ENCODE measurements at regions not wholly inside any gene's neighbourhood (a gene's known extent, or its start where the extent isn't known, plus 50 kb on each side); places are given as distances from the start of the nearest gene placed in this dataset.

DNA sequence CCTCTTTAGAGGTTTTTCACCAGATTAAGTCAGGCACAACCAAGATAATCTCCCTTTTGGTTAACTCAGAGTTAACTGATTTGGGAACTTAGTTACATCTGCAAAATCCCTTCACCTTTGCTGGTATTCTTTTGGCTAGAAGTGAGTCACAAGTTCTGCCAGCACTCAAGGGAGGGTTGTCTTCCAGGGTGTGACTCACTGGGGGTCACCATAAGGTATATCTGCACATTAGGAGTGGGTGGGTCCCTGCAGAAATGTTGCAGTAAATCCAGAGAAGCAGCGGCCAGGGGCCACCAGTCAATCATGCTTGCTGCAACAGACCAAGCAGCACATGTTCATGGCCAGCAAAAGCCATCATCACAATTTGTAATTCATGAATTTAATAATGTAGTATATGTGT, 59.8 kb upstream of the MAML3 start:
- DNase-seq (ENCODE audit: low spot score): no peak

DNA sequence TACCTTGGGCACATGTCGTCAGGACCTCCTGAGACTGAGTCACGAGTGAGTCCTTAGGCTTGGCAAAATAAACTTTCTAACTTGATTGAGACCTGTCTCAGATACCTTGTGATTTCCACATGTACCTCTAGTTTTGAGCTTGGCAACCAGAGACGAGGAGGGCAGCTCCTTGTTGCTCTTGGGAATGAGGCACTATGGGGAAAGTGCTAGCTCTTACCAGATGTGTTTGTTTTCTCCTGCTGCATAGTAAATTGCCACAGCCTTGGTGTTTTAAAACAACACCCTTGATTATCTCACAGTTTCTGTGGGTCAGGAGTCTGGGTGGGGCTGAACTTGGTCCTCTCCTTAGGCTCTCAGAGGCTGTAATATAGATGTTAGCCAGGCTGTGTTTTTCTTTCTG, 59.1 kb upstream of the MAML3 start:
- no peak for DNase-seq (ENCODE audit: low spot score)

DNA sequence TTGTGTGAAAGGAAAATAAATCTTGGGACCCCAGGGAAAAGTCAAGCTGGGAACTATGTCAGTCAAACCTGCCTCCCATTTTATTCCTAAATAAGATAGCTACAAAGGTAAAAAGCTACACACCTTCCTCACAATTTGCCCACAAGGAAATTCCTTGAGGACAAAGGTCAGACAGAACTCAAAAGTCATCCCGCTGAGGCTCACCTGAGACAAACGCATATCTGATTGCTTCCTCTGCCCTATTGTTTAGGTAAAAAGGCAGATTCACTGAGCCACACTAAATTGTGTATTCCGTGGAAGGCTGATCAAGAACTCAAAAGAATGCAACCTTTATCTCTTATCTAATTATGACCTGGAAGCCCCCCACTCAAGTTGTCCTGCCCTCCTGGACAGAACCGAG, 58.7 kb upstream of the MAML3 start:
- DNase-seq (ENCODE audit: low spot score): no peak

DNA sequence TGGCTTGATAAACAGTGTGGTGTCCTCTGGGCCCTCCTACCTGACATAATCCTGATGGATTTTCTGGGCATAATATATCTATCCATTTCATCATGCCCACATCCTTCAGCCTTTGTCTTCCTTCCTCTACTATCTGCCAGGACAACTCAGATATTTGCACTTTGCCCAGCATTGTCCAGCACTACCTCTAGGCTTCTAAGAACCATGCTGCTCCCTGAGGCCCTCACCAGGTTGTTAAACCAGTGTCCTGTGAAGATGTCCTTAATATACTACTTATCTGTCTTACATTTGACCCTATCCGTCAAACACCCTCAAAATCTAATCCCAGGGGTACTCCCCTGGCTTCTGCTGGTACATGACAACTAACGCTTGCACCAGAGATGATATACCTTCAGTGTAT, 58.2 kb upstream of the MAML3 start:
- DNase-seq (ENCODE audit: low spot score): no peak

DNA sequence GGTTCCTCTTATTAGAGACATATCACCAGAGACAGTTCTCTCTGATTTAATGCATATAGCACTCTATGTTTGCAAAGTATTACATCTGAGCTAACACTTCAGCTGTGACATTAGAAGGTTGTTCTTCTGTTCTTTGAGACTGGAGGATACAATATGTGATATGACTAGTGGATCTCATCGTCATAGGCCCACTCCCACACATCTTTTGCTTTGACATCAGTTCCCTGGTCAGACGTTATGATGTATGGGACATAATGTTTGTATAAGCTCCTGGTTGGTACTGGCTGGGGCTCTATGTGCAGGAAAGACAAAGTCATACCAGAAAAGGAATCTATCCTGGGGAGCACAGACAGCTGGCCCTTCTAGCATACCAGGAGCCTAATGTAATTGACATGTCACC, 57.7 kb upstream of the MAML3 start:
- DNase-seq (ENCODE audit: low spot score): no peak

DNA sequence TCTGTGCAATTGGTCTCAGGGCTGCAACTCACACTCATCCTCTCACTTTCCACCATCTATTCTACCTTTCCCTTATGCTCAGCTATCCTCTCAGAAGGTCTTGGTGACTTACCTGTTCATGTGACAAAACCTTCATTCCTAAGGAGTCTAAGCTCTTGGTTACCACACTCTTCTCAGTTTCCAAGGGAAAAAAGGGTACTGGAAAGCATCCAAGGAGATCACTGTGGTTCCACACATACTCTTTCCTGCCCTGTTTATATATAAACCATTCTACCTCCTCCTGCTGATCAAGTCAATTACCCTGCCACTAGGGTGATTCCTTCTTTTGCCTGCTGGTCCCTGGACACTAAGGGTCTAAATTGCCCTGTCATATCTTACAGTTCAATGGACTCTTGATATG, 57.2 kb upstream of the MAML3 start:
- no peak for DNase-seq (ENCODE audit: low spot score)

DNA sequence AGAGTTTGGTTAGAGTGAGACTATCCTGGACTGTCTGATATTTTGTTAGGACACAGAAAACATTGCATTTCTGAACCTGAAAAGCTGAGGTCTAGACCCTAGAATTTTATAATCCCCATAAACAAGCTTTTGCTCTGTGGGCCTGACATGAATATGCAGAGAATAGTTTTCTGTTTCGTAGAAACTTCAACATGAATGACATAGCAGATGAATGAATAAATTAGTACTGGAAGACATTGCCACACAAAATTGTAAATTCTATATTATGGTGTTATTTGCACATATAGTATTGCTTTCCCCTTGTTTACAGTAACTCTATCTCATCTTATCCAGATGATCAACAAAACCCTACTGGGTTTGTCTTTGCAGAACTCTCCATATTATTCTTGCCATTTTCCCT, 54.9 kb upstream of the MAML3 start:
- DNase-seq (ENCODE audit: low spot score): no peak

Measured in SW480 (cell line).